HUES48 (cell line): ENCODE measurements at regions not wholly inside any gene's neighbourhood (a gene's known extent, or its start where the extent isn't known, plus 50 kb on each side); places are given as distances from the start of the nearest gene placed in this dataset.

Experiments
- H3K27ac ChIP-seq: one replicate; pipeline ENCODE4 v1.7.0; 2013; ENCODE audit warnings: low read depth, low read length, inconsistent platforms
- H3K27me3 ChIP-seq: 2 replicates; pipeline ENCODE4 v1.6.1; 2013; ENCODE audit warnings: mild to moderate bottlenecking, low read length; ENCODE audit not compliant: control insufficient read depth, insufficient read depth
- H3K36me3 ChIP-seq: 2 replicates; pipeline ENCODE4 v1.6.1; 2013; ENCODE audit warnings: low read length; ENCODE audit not compliant: control insufficient read depth, insufficient read depth
- H3K4me1 ChIP-seq: 2 replicates; pipeline ENCODE4 v1.6.1; 2013; ENCODE audit warnings: mild to moderate bottlenecking, low read length; ENCODE audit not compliant: control insufficient read depth, insufficient read depth
- H3K4me3 ChIP-seq: 2 replicates; pipeline ENCODE4 v1.5.1; 2013; ENCODE audit warnings: mild to moderate bottlenecking, low read depth, low read length
- H3K9ac ChIP-seq: 2 replicates; pipeline ENCODE4 v1.6.1; 2013; ENCODE audit warnings: mild to moderate bottlenecking, low read depth, low read length, moderate library complexity
- H3K9me3 ChIP-seq: 2 replicates; pipeline ENCODE4 v1.6.1; 2013; ENCODE audit warnings: low read length; ENCODE audit not compliant: control insufficient read depth, insufficient read depth

DNA sequence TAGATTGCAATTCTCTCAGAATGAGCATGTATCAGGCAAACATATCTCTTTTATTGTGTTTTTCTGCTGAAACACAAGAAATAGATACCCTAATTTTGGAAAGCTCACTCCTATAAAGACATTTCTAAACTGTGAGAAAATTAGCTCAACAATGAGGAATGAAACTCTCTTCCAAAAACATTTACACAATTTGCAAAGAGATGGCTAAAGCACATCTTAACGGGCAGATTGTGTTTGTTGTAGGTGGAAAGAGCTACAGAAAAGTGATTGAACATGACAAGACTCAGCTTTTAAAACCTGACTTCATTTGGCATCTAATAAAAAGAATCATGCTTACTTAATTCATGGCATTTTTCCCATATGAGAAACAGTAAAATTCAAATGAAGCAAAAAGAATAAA is 175.0 kb upstream of the SLC39A10 start:
- H3K27ac ChIP-seq = no peak overlapping the region
- H3K36me3 ChIP-seq = no peaks in the 10 kb centered on the region
- H3K9me3 ChIP-seq = no peaks in the 10 kb centered on the region
- no peak overlapping the region for H3K9ac ChIP-seq
- H3K27me3 ChIP-seq = no peaks in the 10 kb centered on the region
- H3K4me3 ChIP-seq = no peak overlapping the region
- peaks cover 4% of the 10 kb centered on the region; the same call in 1 of the 2 replicates for H3K4me1 ChIP-seq

DNA sequence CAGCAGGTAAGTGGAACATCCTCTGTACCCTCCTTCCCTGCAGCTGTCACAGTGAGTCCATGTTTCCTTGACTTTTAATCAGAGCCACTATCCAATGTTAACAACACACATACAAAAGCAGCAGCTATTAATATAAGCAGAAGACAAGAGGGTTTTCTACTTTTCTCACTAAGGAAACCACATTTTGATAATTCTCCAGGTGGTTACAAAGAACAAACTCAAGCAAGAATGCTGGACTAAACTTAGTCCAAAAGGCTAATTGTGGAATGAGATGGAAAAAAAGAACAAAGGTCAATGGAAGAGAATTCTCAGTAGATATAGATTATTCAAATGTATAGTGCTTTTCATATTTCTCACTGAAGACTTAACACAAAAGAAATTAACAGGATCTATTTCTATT is 176.9 kb upstream of the SLC39A10 start:
- no peak overlapping the region for H3K9ac ChIP-seq
- H3K4me1 ChIP-seq = 0 out of 2 replicates have a peak, but pooled peaks cover 4% of the 10 kb centered on the region
- H3K27ac ChIP-seq = no peak overlapping the region
- no peaks in the 10 kb centered on the region for H3K27me3 ChIP-seq
- H3K4me3 ChIP-seq = no peak overlapping the region
- no peaks in the 10 kb centered on the region for H3K9me3 ChIP-seq
- H3K36me3 ChIP-seq = no peaks in the 10 kb centered on the region

DNA sequence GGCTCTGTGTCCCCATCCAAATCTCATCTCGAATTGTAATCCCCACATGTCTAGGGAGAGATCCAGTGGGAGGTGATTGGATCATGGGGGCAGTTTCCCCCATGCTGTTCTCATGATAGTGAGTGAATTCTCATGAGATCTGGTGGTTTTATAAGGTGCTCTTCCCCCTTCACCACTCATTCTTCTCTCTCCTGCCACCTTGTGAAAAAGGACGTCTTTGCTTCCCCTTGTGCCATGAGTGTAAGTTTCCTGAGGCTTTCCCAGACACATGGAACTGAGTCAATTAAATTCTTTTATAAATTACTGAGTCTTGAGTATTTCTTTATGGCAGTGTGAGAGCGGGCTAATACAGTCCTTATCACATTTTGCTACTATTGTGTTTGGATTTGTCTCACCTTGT is 177.6 kb upstream of the SLC39A10 start:
- Histone ChIP-seq H3K4me3 (no peak overlapping the region), H3K27me3 (no peaks in the 10 kb centered on the region), H3K27ac (no peak overlapping the region), H3K9me3 (no peaks in the 10 kb centered on the region), H3K4me1 (0 out of 2 replicates have a peak, but pooled peaks cover 4% of the 10 kb centered on the region), H3K36me3 (no peaks in the 10 kb centered on the region), H3K9ac (no peak overlapping the region)

DNA sequence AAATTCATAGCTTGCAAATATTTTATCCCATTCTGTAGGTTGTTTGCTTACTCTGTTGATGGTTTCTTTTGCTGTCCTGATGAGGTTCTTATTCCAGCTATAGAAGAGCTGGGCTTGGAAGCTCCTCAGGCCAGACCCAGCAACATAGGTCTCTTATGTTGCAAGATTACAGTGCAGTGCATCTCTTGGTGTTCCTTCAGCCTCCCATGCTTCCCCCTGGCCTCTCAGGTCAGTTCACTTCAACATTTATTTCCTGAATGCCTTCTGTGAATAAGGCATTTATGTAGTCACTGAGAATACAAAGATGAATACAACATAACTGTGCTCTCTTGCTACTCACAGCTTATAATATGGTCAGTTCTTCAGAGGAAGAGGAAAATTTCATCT is 179.0 kb upstream of the SLC39A10 start:
- no peak overlapping the region for H3K9ac ChIP-seq
- no peaks in the 10 kb centered on the region for H3K9me3 ChIP-seq
- H3K4me1 ChIP-seq = 0 out of 2 replicates have a peak, but pooled peaks cover 4% of the 10 kb centered on the region
- no peaks in the 10 kb centered on the region for H3K27me3 ChIP-seq
- H3K27ac ChIP-seq = no peak overlapping the region
- H3K36me3 ChIP-seq = no peaks in the 10 kb centered on the region
- H3K4me3 ChIP-seq = no peak overlapping the region

DNA sequence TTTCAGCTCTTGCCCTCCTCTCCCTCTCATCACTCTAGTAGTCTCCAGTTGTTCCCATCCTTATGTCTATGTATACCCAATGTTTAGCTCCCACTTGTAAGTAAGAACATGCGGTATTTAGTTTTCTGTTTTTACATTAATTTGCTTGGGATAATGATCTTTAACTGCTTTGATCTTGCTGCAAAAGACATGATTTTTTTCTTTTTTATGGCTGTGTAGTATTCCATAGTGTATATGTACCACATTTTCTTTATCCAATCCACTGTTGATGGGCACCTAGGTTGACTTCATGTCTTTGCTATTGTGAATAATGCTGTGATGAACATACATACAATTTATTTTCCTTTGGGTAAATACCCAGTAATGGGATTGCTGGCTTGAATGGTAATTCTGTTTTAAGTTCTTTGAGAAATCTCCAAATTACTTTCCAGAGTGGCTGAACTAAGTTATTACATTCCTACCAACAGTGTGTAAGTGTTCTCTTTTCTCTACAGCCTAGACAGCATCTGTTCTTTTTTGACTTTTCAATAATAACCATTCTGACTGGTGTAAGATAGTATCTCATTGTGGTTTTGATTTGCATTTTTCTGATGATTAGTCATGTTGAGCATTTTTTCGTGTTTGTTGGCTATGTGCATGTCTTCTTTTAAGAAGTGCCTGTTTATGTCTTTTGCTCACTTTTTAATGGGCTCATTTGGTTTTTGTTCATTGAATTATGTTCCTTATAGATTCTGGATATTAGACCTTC is 179.6 kb upstream of the SLC39A10 start:
- no peak overlapping the region for H3K9ac ChIP-seq
- H3K27ac ChIP-seq = no peak overlapping the region

DNA sequence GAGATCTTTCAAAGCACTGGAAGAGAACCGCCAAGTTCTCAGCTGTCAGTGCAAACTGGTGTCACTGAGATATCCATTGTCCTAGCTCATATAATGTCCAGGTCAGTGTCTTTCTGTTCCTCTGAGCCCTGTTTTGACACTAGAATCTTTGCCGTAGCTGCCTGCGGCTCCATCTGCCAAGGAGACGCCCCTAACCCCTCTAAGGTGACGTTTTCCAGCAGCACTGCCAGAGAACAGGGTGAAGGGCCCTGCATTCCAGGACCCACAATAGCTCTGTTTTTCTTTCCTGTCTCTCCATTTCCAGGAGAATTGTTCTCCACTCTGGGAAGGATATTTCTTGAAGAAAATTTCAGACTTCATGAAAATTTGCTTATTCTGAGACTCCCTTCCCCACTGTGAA is 181.7 kb upstream of the SLC39A10 start:
- Histone ChIP-seq H3K9me3 (no peaks in the 10 kb centered on the region), H3K27ac (no peak overlapping the region), H3K27me3 (no peaks in the 10 kb centered on the region), H3K4me1 (0 out of 2 replicates have a peak, but pooled peaks cover 4% of the 10 kb centered on the region), H3K36me3 (no peaks in the 10 kb centered on the region), H3K4me3 (no peak overlapping the region), H3K9ac (no peak overlapping the region)

More for the DNA sequence above, 179.6 kb upstream of the SLC39A10 start:
- Histone ChIP-seq H3K27me3 (no peaks in the 10 kb centered on the region), H3K4me3 (no peak overlapping the region), H3K36me3 (no peaks in the 10 kb centered on the region), H3K9me3 (no peaks in the 10 kb centered on the region), H3K4me1 (0 out of 2 replicates have a peak, but pooled peaks cover 4% of the 10 kb centered on the region)

DNA sequence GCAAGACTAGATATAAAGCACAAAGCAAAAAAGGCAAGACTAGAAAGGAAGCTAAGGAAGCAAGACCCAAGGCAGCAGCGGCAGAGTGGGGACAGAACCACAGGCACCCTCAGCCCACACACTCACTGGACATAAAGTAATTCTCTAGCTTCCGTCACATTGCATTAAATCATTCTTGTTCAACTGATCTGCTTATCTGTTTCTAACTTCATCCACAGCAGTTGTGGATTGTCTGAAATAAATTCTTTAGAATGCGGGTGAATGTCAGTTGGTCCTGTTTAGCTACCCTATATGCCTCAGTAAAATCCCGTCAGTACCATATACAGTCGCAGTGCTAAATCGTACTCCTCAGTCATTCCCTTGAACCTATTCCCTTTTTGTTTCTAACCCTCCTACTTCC is 183.2 kb upstream of the SLC39A10 start:
- H3K9me3 ChIP-seq = no peaks in the 10 kb centered on the region
- H3K27me3 ChIP-seq = no peaks in the 10 kb centered on the region
- H3K36me3 ChIP-seq = no peaks in the 10 kb centered on the region
- no peak overlapping the region for H3K27ac ChIP-seq
- no peak overlapping the region for H3K4me3 ChIP-seq
- H3K4me1 ChIP-seq = no peaks in the 10 kb centered on the region
- no peak overlapping the region for H3K9ac ChIP-seq

DNA sequence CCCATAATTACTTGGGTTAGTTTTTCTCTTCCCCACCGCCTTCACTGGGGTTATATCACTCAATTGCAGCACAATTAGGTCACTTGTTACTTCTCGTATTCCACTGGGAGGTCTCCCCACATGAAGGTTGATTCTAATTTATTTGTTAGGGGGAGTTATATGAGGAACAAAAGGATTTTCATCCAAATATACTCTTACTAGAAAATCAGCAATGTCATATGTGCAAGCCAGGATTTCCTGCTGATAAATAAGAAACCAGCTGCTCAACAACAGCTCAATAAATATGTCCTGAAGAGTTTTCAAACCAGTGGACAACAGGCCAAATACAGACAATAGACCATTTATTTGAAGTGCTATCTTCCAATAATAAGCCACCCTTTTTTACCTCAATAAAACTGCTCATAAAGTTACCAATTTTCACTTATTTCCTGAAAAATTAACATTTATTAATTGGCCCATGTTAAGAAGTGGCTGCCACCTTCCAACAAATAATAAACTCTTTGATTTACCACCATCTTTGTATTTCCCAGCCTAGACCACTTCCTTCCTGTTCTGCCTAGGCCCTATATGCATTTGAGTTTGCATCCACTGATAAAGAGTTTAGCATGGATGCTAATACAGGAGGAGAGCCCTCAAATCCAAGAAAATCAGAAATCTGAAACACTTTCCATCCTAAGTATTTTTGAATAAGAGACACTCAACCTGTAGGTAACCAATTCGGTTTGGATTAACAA is 184.4 kb upstream of the SLC39A10 start:
- H3K27me3 ChIP-seq = no peaks in the 10 kb centered on the region
- no peaks in the 10 kb centered on the region for H3K4me1 ChIP-seq
- H3K27ac ChIP-seq = no peak overlapping the region
- no peaks in the 10 kb centered on the region for H3K9me3 ChIP-seq
- no peak overlapping the region for H3K4me3 ChIP-seq
- no peaks in the 10 kb centered on the region for H3K36me3 ChIP-seq
- no peak overlapping the region for H3K9ac ChIP-seq

DNA sequence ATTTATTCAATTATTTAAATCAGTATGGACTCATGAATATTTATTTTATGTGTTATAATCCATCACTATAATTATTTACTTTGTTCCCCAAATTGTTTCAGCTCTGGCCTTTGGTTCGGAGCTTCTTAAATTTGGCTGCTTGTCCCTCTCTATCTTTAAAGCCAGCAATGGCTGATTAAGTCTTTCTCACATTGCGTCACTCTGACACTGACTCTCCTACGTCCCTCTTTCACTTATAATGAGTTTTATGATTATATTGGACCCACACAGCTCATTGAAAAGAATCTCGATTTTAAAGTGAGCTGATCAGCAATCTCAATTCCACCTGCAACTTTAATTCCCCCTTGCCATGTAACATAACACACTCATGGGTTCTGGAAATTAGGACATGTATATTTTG is 185.2 kb upstream of the SLC39A10 start:
- Histone ChIP-seq H3K27me3 (no peaks in the 10 kb centered on the region), H3K27ac (no peak overlapping the region), H3K4me3 (no peak overlapping the region), H3K9me3 (no peaks in the 10 kb centered on the region), H3K9ac (no peak overlapping the region), H3K4me1 (no peaks in the 10 kb centered on the region), H3K36me3 (no peaks in the 10 kb centered on the region)

DNA sequence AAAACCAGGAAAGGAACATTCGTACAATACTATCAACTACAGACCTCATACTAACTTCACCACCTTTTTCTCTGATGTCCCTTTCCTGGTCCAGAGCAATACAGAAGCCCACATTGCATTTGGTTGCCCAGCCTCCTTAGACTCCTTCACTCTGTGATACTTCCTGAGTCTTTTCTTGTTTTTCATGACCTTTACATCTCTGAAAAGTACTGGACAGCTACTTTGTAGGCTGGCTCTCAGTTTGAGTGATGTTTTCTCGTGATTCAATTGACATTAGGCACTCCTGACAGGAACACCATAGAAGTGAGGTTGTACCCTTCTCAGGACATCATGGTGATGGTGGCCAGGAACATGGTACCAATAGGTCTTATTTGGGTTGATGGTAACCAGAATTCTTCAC is 185.9 kb upstream of the SLC39A10 start:
- H3K9ac ChIP-seq = no peak overlapping the region
- no peaks in the 10 kb centered on the region for H3K36me3 ChIP-seq
- H3K4me3 ChIP-seq = no peak overlapping the region
- H3K27ac ChIP-seq = no peak overlapping the region
- H3K27me3 ChIP-seq = no peaks in the 10 kb centered on the region
- H3K9me3 ChIP-seq = no peaks in the 10 kb centered on the region
- H3K4me1 ChIP-seq = no peaks in the 10 kb centered on the region

DNA sequence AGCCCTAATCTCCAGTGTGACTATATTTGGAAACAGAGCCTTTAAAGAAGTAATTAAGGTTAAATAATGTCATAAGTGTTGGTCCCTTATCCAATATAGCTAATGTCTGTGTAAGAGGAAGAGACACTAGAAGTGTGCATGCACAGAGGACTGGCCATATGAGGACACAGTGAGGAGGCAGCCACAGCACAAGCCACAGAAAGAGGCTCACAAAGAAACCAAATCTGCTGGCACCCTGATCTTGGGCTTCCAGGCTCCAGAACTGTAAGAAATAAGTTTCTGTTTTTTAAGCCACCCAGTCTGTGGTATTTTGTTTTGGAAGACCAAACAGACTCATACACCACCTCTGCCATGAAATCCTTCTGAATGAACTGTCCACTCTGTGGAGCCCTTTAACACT is 186.4 kb upstream of the SLC39A10 start:
- Histone ChIP-seq H3K27me3 (no peaks in the 10 kb centered on the region), H3K4me1 (no peaks in the 10 kb centered on the region), H3K9ac (no peak overlapping the region), H3K4me3 (no peak overlapping the region), H3K27ac (no peak overlapping the region), H3K36me3 (no peaks in the 10 kb centered on the region), H3K9me3 (no peaks in the 10 kb centered on the region)
